ENCODE measurements at regions not wholly inside any gene's neighbourhood (a gene's known extent, or its start where the extent isn't known, plus 50 kb on each side); places are given as distances from the start of the nearest gene placed in this dataset.

DNA sequence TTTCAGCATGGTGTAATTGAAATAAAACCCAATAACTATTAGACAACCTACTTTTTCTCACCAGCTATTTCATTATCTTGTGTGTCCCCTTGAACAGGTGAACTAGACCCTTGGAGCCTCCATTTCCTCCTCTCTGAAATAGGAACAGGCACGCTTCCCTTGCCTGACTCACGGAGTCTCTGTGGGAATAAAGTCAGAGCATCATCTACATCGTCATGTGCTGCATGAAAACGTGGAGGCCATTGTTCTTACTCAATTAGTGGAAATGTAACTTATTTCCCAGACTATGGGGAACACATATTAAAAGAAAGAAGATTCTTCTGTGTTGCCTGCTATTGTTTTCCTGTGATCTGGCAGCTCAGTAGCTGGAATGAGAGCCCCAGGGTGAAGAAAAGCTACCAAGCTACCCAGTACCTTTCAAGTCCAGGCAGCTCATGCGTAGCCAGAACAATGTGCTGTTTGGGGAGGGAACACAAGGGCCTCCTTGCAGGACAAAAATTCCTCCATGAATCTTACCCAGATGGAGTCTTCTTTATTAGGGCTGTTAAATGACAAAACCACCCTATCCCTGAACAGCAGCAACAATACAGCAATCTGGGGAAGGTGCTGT lies 59.8 kb downstream of the SOX11 start:
- no peak for DNase-seq (ENCODE audit: low spot score)

DNA sequence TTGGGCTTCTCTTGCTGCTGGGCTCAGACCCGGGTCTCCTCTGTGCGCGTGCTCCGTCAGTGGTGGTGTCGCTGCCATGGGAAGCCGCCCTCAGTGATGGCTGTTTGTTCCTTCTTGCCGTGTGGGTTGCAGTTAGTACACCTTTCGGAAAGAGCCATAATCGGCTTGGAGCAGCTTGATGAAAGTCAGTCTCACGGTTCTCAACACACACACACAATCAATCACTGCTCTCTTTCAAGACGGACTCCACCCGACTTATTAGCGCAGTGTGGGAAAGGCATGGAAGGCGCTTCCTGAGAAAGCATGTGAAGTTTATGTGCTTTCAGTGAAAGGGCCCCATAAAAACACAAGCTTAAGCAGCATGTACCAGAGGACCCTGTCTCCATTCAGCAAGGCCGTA lies 64.1 kb downstream of the SOX11 start:
- DNase-seq (ENCODE audit: low spot score) = no peak

DNA sequence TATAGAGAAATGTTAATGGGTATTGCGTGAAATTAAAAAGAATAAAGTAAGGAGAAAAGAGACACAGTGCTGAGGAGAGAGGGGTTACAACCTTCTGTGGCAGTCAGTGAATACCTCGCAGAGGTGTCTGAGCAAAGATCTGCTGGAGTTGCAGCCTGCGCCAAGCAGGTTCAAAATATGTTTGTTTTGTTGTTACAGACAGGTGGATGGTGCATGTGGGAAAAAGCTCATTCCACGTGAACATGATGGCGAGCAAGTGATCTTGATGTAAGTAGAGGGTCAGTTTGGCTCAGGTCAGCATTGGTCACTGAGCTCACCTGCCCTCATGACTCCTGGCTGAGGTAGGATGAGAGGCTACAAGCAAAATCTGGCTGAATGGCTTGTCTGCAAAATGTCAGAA lies 66.2 kb downstream of the SOX11 start:
- DNase-seq (ENCODE audit: low spot score) = no peak

DNA sequence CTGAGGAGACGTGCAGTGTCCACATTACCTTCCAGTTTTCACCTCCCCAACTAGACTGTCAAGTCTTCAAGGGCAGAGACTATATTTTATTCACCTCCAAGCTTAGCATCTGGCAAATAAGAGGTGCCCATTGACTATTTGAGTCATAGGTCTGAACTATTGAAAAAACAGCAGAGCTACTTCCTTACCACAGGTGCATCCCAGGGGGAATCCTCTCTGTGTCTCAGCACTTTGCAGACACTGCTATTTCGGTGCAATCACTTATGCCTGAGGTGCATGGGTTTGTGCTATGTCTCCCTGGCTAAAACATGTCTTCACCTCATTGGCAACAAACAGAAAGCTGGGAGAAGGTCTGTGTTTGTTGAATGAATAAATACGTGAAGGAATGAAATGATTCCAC lies 67.8 kb downstream of the SOX11 start:
- no peak for DNase-seq (ENCODE audit: low spot score)

DNA sequence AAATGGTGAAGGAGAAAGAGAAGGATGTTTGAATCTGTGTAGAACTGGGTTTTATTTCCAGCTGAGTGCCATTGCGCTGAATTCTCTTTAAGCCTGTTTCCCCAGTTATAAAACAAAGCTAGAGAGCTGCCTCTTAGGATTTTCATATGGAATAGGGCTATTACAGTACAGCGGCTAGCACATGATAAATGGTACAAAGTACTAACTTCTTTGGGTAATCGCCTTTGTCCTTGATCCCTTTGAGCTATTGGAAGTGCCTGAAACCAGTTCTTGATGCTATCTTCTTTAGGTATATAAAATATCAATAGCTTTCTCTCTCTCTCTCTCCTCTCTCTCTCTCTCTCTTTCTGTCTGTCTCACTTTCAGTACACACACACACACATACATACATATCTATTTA lies 71.3 kb downstream of the SOX11 start:
- DNase-seq (ENCODE audit: low spot score) = no peak

DNA sequence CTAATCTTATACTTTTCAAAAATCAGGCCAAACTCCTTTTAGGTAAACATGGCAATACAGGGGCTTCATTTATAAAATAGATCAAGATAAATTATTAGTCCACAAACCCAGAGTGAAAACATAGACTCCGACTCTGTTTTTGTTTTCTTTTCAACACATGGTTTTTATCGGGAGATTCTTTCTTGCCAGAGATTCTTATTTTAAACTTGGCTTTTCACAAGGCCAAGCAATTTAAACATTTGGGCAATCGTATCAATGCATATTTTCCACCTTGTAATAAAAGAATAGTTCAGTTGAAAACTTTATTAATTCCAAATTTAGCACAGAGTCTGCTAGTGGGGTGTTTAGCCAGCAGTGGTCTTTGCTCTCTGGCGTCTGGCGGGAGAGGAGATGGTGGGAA lies 71.9 kb downstream of the SOX11 start:
- DNase-seq (ENCODE audit: low spot score) = no peak

DNA sequence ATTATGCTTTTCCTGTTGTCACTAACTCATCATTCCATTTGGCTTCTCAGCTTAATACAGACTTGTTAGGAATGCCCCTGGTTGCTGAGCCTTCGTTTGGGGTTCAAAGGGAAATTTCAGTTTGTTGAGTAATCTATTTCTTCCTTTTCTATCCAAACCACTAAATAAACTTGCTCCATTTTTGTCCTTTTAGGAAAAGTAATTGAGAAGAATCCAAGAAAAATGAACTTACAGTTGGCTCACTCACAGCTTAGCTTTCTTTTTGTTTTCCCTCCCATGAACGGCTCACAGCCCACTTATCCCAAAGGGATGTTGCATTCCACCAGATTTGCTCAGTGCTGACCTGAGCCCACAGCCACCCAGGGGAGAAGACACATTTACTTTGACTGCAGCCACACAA lies 73.9 kb downstream of the SOX11 start:
- DNase-seq (ENCODE audit: low spot score) = no peak

DNA sequence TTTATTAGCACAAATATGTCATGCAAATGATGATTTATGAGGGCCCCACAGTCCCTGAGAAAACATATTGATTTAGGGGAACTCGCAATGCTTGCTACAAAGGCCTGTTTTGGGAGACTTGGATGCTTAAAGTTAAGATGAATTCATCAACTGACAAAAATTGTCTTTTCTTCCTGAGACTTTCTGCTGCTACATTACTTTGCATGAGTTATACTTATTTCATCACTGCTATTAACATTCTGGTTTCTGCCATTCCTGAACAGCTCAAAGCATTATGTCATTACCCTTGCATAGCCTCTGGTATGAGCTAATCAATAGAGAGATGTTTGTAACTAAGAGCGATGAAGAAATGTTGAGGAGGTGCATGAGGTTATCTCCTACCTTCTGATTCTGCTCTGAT lies 74.4 kb downstream of the SOX11 start:
- DNase-seq (ENCODE audit: low spot score) = peak; percentile 51

DNA sequence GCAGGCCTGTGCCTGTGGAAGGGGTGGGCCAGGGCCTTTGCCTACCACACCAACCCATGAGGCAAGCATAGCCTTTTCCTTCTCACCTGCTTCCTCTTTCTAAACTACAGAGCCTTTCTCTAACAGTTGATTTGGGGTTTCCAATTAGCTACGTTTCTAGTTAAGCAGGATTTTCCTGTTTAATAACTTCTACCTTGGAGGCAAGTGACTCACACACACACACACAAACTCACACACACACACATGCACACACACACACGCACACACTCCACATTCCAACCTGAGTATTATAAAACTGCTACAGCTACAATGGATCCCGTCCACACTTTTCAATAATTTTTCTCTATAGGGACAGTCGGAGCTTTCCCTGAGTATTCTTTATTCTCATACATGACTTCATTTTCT lies 84.9 kb downstream of the SOX11 start:
- DNase-seq (ENCODE audit: low spot score) = peak; percentile 68

DNA sequence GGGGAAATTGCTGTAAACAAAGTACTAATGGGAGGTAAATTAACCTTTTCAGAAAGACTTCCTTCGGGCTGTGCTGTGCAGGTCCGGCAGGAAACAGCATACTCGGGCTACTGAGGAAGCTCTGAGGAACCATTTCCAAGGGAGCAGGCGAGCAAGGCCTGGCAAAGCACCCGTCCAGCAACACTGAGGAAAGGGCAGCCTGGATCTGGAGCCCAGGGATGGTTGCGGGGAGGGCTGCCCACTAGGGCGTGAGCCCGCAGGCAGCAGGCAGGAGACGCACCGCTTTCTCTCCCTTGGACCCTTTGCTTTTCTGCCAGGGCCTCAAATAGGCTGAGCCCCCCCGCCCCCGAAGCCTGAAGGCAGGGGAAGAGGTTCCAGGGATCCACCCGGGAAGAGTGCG lies 89.5 kb downstream of the SOX11 start:
- no peak for DNase-seq (ENCODE audit: low spot score)

DNA sequence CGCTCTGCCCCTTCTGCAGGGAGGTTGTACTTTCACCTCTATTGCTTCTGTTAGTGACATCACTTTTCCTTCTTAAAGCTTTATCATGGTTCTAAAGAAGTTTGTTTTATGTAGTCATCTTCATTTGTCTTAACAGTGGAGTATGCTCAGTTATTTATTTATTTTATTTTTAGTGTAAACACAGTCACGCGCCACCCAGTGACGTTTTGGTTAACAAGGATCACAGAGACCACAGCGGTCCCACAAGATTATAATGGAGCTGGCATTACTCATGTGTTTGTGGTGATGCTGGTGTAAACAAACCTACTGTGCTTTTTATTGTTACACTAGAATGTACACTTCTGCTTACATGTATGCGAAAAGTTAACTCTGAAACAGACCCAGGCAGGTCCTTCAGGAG lies 89.9 kb downstream of the SOX11 start:
- DNase-seq (ENCODE audit: low spot score) = no peak

DNA sequence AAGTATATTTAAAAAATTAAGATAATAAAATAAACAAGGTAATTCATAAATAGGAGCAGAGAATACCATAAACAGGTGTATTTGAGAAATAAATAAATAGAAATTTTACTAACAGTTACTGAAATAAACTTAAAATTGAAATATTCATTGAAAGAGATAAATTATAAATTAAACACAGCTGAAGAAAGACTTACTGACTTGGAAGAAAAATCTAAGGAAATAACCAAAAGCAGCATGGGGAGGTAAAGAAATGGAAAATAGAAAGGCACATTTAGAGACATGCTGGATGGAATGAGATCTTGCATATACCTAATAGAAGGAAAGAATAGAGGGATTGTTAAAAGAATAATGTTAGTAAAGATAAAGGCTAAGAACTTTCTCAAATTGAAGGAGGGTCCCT lies 96.3 kb downstream of the SOX11 start:
- DNase-seq (ENCODE audit: low spot score) = no peak

DNA sequence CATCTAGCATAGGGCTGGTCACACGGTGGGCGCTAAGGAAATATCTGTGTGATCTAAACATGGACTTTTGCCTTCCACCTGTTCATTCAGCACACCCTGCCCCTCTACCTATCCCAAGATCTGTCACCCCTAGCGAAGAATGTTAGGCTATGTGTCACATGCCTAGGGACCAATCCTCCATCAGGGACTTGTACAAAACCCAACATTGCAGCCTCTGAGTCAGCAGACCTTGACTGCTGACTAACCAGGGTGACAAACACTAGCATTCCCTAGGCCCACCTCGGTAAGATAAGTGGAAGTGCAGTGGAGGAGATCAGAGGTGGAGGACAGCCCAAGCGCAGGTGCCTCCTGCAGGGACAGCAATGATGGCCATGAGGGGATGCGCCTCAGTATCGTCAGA lies 99.2 kb downstream of the SOX11 start:
- peak; percentile 92 for DNase-seq (ENCODE audit: low spot score)

DNA sequence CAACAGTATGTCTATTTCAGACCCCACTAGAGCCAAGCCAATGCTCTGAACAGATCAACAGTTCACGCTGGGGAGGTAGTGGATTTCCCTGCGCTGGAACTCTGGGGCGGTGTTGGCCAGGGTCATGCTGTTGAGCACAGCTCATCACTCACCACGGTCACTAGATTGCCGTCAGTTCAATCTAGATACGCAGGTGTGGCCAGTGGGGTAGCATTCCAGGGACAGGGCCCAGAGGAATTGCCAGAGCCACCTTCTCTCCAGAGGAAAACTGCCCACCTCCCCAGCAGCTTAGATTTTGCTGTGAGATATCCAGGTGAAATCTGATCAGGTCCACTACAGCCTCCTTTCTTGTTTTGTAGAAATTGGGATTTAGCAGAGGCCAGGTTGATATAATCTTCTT lies 101.8 kb downstream of the SOX11 start:
- DNase-seq (ENCODE audit: low spot score) = no peak

DNA sequence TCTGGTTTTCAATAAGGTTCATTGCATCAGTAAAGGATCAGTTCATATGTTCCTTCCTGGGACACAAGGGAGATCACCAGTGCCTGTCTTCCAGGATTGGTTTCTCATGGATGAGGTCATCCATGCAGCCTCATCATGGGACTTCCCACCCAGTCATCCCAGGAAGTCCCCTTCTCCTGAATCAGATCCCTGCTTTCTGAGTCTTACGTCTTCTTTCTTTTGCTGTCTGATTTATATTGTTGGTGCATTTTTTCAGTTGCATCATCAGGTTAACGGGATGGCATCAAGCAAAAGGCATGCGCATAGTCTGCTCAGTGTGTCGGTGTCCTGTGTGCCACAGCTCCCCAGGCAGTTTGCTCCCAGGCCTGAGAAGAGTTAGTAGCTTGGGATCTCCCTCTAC lies 105.9 kb downstream of the SOX11 start:
- peak; percentile 98 for DNase-seq (ENCODE audit: low spot score)

DNA sequence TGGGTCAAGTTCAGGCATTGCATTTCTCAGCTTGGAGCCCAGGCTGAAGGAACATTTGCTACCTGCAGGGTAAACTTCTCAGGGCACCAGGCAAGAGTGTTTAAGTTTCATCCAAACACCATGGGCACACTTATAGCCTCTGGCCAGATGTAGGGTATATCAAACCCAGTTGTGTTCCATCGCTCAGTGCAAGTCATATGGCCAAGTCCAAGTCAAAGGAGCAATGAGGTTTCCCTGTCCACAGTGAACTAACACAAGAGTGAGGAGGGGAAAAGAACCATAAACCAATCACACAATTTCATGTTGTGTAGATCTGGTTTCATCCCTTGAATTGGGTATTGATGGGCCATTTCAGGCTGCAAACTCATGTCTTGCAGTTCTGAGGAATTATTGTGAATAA lies 107.2 kb downstream of the SOX11 start:
- no peak for DNase-seq (ENCODE audit: low spot score)

DNA sequence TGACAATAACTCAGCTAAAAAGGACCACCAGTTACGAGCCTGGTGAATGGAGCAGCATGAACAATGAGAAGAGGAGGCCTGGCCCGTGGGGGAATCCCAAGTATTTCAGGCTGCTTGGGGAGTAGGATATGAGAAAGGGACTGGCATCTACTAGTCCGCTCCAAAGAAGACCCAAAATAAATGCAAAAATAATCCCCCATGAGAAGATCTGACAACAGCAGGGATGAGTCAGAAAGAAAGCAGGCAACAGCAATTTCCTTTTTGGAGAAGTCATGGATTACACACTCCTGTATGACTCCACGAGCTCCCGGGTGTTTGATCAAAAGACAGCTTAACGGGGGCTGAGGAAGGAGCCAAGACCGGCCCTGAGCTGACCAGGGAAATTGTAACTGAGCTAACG lies 111.4 kb downstream of the SOX11 start:
- DNase-seq (ENCODE audit: low spot score) = peak; percentile 55

DNA sequence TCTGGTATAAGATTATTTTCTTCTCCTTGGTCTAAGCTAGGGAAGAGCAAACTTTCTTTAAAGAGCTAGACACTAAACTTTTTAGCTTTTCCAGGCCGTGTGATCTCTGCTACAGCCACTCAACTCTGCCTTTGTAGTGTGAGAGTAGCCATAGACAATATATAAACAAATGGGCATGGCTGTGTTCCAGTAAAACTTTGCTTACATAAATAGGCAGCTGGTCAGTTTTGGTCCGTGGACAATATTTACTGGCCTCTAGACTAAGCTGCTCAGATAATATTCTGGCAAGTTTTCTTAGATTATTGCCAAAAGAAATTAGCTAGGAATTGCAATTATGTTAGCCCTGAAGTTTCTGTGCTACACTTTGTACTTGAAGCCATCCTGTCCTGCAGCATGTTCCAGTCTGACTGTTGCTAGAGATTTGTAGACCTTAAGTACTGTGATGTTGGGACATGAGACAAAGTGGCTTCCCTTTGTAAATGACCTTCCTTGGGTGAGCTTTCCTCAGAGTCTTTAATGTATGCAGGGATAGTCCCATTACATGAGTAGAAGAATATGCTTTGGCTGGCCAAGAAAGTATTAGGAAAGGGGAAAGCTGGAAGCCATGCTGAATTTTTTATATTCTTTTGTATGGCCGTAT lies 126.9 kb downstream of the SOX11 start:
- no peak for DNase-seq (ENCODE audit: low spot score)

DNA sequence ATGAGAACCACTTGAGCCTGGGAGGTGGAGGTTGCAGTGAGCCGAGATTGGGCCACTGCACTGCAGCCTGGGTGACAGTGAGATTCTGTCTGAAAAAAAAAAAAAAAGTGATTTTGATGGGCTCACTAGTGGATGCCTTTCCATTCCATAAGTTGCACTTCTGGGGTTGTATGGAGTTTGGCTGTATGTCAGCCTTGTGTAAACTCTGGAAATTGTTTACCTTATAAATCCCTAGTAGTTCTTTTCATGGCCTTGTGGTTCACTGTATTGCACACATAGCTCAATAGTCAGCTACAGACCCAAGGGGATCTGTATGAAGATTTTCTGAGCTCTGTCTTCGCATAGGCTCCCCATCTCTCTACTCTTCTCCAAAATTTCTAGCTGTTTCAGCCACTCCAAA lies 131.9 kb downstream of the SOX11 start:
- DNase-seq (ENCODE audit: low spot score) = no peak

DNA sequence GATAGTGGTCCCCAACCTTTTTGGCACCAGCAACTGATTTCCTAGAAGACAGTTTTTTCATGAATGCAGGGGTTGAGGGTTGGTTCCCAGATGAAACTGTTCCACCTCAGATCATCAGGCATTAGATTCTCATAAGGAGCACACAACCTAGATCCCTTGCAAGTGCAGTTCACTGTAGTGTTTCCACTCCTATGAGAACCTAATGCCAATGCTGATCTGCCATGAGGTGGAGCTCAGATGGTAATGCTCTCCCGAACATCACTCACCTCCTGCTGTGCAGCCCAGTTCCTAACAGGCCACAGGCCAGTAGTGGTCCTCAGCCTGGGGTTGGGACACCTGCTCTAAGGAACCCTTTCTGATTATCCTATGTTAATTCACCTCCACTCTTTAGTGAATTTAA lies 133.5 kb downstream of the SOX11 start:
- no peak for DNase-seq (ENCODE audit: low spot score)

DNA sequence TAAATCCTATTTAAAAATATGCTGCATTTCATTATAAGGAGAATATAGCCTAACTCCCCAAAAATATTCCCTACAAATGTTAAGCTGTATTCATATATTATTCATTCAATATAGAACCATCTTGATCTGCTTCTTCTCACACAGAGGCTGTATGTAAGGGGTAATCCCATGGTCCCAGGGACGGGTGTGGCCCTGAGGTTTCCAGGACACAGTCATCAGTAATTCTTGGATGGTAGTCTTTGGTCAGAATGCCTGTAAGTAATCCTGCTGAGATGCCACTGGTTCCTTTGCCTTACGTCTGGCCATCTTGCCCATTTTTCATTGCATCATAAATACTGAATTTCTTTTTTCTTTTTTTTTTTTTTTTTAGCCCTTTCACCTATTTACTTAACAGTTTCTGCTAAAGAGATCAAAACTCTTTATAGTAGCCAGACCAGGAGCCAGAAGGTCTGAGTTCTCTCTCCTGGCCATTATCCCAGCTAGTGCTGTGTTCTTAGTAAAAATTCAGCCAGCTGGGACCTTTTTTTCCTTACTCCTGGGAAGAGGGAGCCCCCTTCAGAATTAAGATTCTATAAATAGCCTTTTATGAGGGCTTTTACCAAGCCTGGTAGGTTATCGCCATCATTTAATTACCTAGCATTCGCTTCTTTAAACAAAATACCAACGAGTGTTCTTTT lies 134.9 kb downstream of the SOX11 start:
- no peak for DNase-seq (ENCODE audit: low spot score)

DNA sequence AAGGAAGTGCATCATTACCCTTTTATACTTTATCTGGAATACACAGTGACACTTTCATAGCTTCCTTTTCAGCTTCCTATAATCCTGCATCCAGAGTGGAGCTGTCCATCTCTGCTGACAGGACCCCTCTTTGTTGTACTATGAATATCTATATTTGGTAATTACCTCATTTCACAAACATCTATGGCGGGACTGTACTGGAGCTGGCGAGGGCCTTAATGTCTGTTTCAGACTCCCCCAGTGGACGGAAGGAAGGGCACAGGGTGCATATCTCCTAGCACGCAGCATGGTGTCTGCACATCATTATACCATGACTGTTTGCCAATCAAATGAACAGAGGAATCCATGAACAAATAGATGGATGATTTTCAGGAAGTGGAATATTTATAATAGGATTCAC lies 142.3 kb downstream of the SOX11 start:
- no peak for DNase-seq (ENCODE audit: low spot score)

DNA sequence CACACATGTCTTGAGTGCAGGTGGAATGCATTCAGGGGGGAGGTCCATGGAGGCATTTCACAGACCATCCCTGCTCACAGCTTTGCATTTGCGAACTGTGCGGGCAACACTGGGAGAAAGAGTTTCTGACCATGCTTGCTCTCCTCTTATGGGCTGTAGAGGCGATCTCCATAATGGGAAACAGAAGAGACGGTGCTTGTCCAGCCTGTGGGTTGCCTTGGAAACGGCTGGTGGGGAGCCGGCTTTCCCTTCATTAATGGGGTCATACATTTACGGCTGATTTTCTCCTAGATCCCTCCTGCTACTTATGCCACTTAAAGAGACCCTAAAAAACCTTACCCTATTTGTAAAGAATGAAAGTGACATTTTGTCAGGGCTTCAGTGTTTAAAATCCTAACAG lies 147.4 kb downstream of the SOX11 start:
- DNase-seq (ENCODE audit: low spot score) = no peak

DNA sequence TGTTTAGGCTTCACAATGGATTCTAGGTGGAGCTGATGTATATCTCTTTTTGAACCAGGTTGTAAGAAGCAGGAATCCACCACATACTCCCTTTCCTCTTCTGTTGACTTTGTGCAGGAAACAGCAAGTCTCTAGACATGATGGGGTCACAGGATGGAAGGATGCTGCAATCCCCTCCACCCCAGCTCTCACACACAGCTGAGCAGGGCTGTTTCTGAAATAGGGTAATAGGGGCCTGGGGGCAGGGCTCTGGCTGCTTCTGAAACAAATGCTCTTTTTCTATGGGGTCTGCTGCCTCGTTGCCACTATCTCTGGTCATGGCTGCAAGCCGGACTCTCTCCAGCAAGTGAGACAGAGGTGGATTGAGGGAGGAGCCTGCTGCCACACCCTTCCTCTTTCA lies 148.9 kb downstream of the SOX11 start:
- no peak for DNase-seq (ENCODE audit: low spot score)

Data from kidney tubule cell (primary cell).